ENCODE measurements at regions not wholly inside any gene's neighbourhood (a gene's known extent, or its start where the extent isn't known, plus 50 kb on each side); places are given as distances from the start of the nearest gene placed in this dataset.

DNA sequence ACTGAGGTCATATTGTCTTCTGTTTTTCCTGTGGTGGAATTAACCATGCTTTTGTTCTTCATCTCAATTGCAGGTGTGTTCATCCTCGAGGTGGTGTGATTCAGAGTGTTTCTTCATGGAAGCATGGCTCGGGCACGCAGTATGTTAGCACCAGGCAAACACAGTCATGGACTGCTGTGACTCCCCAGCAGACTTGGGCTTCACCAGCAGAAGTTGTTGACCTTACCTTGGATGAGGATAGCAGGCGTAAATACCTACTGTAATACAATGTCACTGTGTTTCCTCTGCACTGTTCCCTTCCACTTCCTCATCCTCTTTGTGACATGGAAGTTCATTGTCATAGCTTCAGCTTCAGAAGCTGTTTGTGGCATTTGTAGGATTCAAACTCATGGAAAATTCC lies 158.7 kb downstream of the HAUS1 start:
- no peak for DNase-seq
- Histone ChIP-seq H3K9me3 (ENCODE audit: control insufficient read depth, low read length) (no peaks in the 10 kb centered on the region), H3K36me3 (ENCODE audit: control insufficient read depth, insufficient read depth, low read length) (peaks cover 20% of the 10 kb centered on the region), H3K27me3 (ENCODE audit: control insufficient read depth, insufficient read depth, low read length, poor library complexity, severe bottlenecking) (no peaks in the 10 kb centered on the region), H3K27ac (ENCODE audit: low read depth, low read length) (no peak overlapping the region), H3K9ac (ENCODE audit: extremely low read depth, low read length, poor library complexity, severe bottlenecking) (no peak overlapping the region), H3K4me3 (ENCODE audit: low read length) (no peak overlapping the region), H3K4me1 (ENCODE audit: control insufficient read depth, insufficient read depth, low read length) (peaks cover 10% of the 10 kb centered on the region)
- Mint-ChIP-seq H3K9me3 (no peaks in the 10 kb centered on the region), H3K27ac (peak overlapping the region; percentile 57), H3K4me1 (peaks cover 72% of the 10 kb centered on the region), H3K27me3 (ENCODE audit: insufficient read depth) (no peaks in the 10 kb centered on the region), H3K4me3 (no peak overlapping the region), H3K36me3 (ENCODE audit: low read depth) (peaks cover 2% of the 10 kb centered on the region)
- TF ChIP-seq, protein P1, sequence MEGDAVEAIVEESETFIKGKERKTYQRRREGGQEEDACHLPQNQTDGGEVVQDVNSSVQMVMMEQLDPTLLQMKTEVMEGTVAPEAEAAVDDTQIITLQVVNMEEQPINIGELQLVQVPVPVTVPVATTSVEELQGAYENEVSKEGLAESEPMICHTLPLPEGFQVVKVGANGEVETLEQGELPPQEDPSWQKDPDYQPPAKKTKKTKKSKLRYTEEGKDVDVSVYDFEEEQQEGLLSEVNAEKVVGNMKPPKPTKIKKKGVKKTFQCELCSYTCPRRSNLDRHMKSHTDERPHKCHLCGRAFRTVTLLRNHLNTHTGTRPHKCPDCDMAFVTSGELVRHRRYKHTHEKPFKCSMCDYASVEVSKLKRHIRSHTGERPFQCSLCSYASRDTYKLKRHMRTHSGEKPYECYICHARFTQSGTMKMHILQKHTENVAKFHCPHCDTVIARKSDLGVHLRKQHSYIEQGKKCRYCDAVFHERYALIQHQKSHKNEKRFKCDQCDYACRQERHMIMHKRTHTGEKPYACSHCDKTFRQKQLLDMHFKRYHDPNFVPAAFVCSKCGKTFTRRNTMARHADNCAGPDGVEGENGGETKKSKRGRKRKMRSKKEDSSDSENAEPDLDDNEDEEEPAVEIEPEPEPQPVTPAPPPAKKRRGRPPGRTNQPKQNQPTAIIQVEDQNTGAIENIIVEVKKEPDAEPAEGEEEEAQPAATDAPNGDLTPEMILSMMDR (conservative IDR thresholded peaks at IDR 0.05): no peak
- 90 to 95% methylated on average over 3 to 4 of the region's 4 CpGs for WGBS, 2 experiments (ENCODE audit: insufficient coverage in 1 of 2, insufficient read length in 1 of 2)

DNA sequence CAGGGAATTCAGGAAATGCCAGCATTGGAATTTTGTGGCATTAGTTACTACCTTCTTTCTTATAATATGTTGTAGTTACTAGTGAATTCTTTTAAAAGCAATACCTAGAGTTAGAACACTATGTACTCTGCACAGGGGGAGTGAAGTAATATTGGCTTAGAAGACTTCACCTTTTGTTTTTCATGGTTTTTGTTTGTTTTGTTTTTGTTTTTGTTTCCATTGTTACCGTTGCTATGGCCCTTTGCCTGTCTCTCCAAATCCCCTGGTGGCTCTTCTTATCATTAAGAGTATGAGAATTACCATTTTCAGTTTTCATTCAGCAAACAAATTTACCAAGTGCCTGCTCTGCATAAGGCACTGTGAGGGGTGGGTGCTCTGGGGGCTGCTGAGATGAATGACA lies 160.1 kb downstream of the HAUS1 start:
- DNase-seq: no peak
- WGBS, 2 experiments (ENCODE audit: insufficient coverage in 1 of 2, insufficient read length in 1 of 2): 33% methylated on average over 1 of the region's 1 CpG; no CpG with 5 or more reads in 1 of the 2 experiments
- Histone ChIP-seq H3K27ac (ENCODE audit: low read depth, low read length) (no peak overlapping the region), H3K4me3 (ENCODE audit: low read length) (no peak overlapping the region), H3K4me1 (ENCODE audit: control insufficient read depth, insufficient read depth, low read length) (peaks cover 10% of the 10 kb centered on the region), H3K36me3 (ENCODE audit: control insufficient read depth, insufficient read depth, low read length) (peaks cover 20% of the 10 kb centered on the region), H3K9ac (ENCODE audit: extremely low read depth, low read length, poor library complexity, severe bottlenecking) (peak overlapping the region; percentile 57), H3K9me3 (ENCODE audit: control insufficient read depth, low read length) (no peaks in the 10 kb centered on the region), H3K27me3 (ENCODE audit: control insufficient read depth, insufficient read depth, low read length, poor library complexity, severe bottlenecking) (no peaks in the 10 kb centered on the region)
- Mint-ChIP-seq H3K27me3 (ENCODE audit: insufficient read depth) (no peaks in the 10 kb centered on the region), H3K27ac (peak overlapping the region; percentile 88), H3K4me1 (peaks cover 72% of the 10 kb centered on the region), H3K36me3 (ENCODE audit: low read depth) (peaks cover 2% of the 10 kb centered on the region), H3K9me3 (no peaks in the 10 kb centered on the region), H3K4me3 (no peak overlapping the region)
- TF ChIP-seq, protein P1 (conservative IDR thresholded peaks at IDR 0.05): peak; percentile 26

DNA sequence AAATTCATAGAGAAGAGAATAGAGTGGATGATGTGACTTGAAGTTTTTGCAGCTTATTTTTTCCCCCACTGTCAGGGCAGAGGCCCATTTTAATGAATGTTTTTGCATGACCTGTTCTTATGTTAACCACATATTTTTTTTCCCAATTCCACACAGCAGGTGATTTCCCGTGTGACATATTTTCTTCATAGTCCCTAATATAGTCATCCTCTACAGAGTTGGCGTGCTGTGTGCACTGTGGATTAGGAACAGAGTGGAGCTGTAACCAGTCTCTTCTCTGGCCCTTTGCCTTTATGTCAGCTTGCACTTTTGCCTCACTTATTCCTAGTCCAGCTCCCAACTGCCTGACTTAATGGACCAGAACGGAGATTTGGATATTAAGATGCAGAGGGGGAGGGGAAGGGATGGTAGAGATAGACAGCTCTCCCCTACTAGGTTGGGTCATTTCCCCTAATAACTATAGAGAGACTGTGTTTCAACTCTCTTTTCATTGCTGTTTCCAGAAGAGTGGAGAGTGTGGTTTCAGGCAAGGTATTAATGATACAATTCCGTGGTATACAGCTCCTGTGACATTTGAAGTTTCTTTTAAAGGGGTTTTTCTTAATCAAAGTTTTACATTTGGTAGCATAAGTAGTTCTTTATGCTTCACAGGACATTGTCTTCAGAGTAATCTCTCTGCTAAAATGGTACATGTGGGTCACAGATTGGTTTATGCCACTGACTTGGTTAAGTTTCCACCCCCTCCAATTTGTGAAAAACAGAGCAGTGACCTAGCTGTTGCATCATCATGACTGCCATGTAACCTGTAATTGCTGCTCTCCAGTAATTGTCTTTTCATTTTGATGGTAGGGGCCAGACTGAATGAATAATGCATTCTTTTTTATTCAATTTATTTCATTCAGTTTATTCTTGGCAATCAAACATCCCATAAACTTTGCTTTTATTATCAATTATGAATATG lies 161.3 kb downstream of the HAUS1 start:
- Mint-ChIP-seq H3K9me3 (no peaks in the 10 kb centered on the region), H3K4me3 (no peak overlapping the region), H3K27me3 (ENCODE audit: insufficient read depth) (no peaks in the 10 kb centered on the region), H3K4me1 (peaks cover 64% of the 10 kb centered on the region), H3K27ac (peak overlapping the region; percentile 34), H3K36me3 (ENCODE audit: low read depth) (peaks cover 2% of the 10 kb centered on the region)
- Histone ChIP-seq H3K9ac (ENCODE audit: extremely low read depth, low read length, poor library complexity, severe bottlenecking) (no peak overlapping the region), H3K27me3 (ENCODE audit: control insufficient read depth, insufficient read depth, low read length, poor library complexity, severe bottlenecking) (no peaks in the 10 kb centered on the region), H3K4me1 (ENCODE audit: control insufficient read depth, insufficient read depth, low read length) (peaks cover 10% of the 10 kb centered on the region), H3K27ac (ENCODE audit: low read depth, low read length) (no peak overlapping the region), H3K9me3 (ENCODE audit: control insufficient read depth, low read length) (no peaks in the 10 kb centered on the region), H3K36me3 (ENCODE audit: control insufficient read depth, insufficient read depth, low read length) (peaks cover 20% of the 10 kb centered on the region), H3K4me3 (ENCODE audit: low read length) (no peak overlapping the region)
- TF ChIP-seq, protein P1 (conservative IDR thresholded peaks at IDR 0.05): no peak
- 77% methylated on average over 3 of the region's 4 CpGs; no CpG with 5 or more reads in 1 of the 2 experiments for WGBS, 2 experiments (ENCODE audit: insufficient coverage in 1 of 2, insufficient read length in 1 of 2)
- DNase-seq: no peak
